OCI-LY3 (cell line): ENCODE measurements at regions not wholly inside any gene's neighbourhood (a gene's known extent, or its start where the extent isn't known, plus 50 kb on each side); places are given as distances from the start of the nearest gene placed in this dataset.

Experiments
- H2AFZ ChIP-seq: fragments of 200-600, 300-600 bp; shearing (Covaris generic); 2 replicates; pipeline ENCODE4 v1.6.0; 2014; ENCODE audit warnings: antibody characterized with exemption, low read depth, low read length
- H3K27ac ChIP-seq: fragments of 200-600, 300-600 bp; sonication (generic); 2 replicates; pipeline ENCODE4 v1.5.1; 2014; ENCODE audit warnings: mild to moderate bottlenecking, low read length, moderate library complexity, mixed read lengths
- H3K27me3 ChIP-seq: fragments of 200-600, 300-600 bp; sonication (generic); 2 replicates; pipeline ENCODE4 v1.6.1; 2014; ENCODE audit warnings: low read depth, low read length, mixed read lengths
- H3K36me3 ChIP-seq: fragments of 200-600, 300-600 bp; sonication (generic); replicated peaks from 2 replicates; pipeline ENCODE3; 2014; ENCODE audit warnings: low read depth, low read length, mixed read lengths
- H3K4me1 ChIP-seq: fragments of 300-600, 200-600 bp; sonication (generic); 2 replicates; pipeline ENCODE4 v1.6.1; 2014; ENCODE audit warnings: low read length, mixed read lengths
- H3K4me2 ChIP-seq: fragments of 200-600, 300-600 bp; sonication (generic); 2 replicates; pipeline ENCODE4 v1.6.1; 2014; ENCODE audit warnings: low read length, mixed read lengths
- H3K4me3 ChIP-seq: fragments of 300-600, 200-600 bp; sonication (generic); 2 replicates; pipeline ENCODE4 v1.5.1; 2014; ENCODE audit warnings: antibody characterized with exemption, mild to moderate bottlenecking, low read length, moderate library complexity
- H3K79me2 ChIP-seq: fragments of 300-600, 200-600 bp; shearing (Covaris generic); 2 replicates; pipeline ENCODE4 v1.6.1; 2014; ENCODE audit warnings: mild to moderate bottlenecking, low read length, mixed read lengths
- H3K9ac ChIP-seq: fragments of 300-600, 200-600 bp; shearing (Covaris generic); 2 replicates; pipeline ENCODE4 v1.6.0; 2014; ENCODE audit warnings: mild to moderate bottlenecking, low read length, moderate library complexity
- H3K9me3 ChIP-seq: fragments of 200-600, 300-600 bp; shearing (Covaris generic); 2 replicates; pipeline ENCODE4 v1.6.1; 2014; ENCODE audit warnings: low read length, mixed read lengths; ENCODE audit not compliant: insufficient read depth
- H4K20me1 ChIP-seq: fragments of 200-600, 300-600 bp; sonication (generic); 2 replicates; pipeline ENCODE4 v1.6.1; 2016; ENCODE audit warnings: low read length, mixed read lengths; ENCODE audit not compliant: insufficient read depth
- EZH2phosphoT487 ChIP-seq: fragments of 200-600 bp; shearing (Covaris generic); IDR thresholded peaks from 2 replicates; pipeline ENCODE4 v1.6.1; 2018; ENCODE audit warnings: antibody characterized with exemption, mixed run types, low read depth
- TF ChIP-seq, protein P1 (sequence below): fragments of 200-600, 300-600 bp; sonication (generic); IDR thresholded peaks from 2 replicates; pipeline ENCODE4 v1.5.1; 2014; ENCODE audit warnings: antibody characterized with exemption, low read length, low read depth

DNA sequence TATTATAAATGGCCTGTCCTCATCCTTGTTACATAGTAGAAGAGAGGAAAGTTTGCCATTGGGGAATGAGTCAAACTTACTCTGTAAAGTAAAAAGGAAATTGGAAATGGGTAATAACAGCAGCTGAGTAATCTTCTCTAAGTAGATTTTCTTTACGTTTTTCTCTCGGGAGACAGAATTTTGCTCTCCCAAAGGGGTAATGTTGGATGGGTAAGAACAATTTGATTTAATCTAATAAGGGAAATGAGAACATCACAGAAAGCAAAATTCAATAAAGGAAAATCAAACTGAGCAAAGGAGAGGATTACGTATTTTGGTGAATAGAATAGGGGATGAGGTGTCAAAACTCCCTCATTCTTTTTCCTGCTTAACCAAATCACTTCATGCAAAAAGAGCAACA, 283.1 kb upstream of the FOXG1 start:
- no peak overlapping the region for H2AFZ ChIP-seq
- no peaks in the 10 kb centered on the region for H3K36me3 ChIP-seq
- H3K4me2 ChIP-seq = no peak overlapping the region
- no peaks in the 10 kb centered on the region for H3K9me3 ChIP-seq
- H3K9ac ChIP-seq = no peak overlapping the region
- no peaks in the 10 kb centered on the region for H3K79me2 ChIP-seq
- TF ChIP-seq, protein P1, sequence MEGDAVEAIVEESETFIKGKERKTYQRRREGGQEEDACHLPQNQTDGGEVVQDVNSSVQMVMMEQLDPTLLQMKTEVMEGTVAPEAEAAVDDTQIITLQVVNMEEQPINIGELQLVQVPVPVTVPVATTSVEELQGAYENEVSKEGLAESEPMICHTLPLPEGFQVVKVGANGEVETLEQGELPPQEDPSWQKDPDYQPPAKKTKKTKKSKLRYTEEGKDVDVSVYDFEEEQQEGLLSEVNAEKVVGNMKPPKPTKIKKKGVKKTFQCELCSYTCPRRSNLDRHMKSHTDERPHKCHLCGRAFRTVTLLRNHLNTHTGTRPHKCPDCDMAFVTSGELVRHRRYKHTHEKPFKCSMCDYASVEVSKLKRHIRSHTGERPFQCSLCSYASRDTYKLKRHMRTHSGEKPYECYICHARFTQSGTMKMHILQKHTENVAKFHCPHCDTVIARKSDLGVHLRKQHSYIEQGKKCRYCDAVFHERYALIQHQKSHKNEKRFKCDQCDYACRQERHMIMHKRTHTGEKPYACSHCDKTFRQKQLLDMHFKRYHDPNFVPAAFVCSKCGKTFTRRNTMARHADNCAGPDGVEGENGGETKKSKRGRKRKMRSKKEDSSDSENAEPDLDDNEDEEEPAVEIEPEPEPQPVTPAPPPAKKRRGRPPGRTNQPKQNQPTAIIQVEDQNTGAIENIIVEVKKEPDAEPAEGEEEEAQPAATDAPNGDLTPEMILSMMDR = no peak
- no peak for TF ChIP-seq EZH2phosphoT487
- no peak overlapping the region for H3K4me3 ChIP-seq
- H4K20me1 ChIP-seq = no peaks in the 10 kb centered on the region
- no peak overlapping the region for H3K27ac ChIP-seq
- H3K4me1 ChIP-seq = no peaks in the 10 kb centered on the region
- H3K27me3 ChIP-seq = no peaks in the 10 kb centered on the region

DNA sequence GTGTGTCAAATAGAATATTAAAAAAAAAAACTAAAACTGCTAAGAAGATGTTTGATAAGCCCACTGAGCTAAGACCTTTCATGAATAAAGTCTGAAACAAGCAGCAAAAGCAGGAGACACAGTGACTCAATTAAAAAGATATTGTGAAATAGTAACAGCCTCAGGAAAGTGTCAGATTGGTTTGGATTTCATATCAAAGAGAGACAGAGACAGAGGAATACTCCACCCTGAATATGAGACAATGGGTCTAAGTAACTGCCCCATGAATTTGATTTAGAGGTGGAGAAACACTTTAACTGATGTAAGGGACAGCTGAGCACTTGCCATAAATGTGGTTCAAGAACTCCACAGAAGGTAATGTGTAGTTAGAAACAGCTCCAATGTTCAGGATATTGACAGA, 277.9 kb upstream of the FOXG1 start:
- no peaks in the 10 kb centered on the region for H3K27me3 ChIP-seq

DNA sequence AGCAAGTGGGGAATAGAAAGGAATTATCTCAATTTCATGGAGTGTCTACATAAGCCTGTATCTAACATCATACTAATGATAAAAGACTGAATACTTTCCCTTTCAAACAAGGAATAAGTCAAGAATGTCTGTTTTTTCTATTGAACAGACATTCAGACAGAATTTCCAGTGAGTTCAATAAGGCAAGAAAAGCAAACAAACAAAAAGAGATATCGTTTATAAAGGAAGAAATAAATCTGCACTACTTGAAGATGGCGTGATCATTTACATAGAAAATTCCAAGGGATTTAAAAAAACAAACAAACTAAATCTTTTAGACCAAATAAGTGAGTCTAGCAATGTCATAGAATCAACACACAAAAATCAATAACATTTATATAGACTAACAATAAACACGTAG, 273.1 kb upstream of the FOXG1 start:
- Histone ChIP-seq H3K4me1 (no peaks in the 10 kb centered on the region), H3K27me3 (no peaks in the 10 kb centered on the region), H3K27ac (no peak overlapping the region), H3K79me2 (no peaks in the 10 kb centered on the region), H3K9ac (no peak overlapping the region), H3K36me3 (no peaks in the 10 kb centered on the region), H3K4me3 (no peak overlapping the region), H3K9me3 (no peaks in the 10 kb centered on the region), H2AFZ (no peak overlapping the region), H4K20me1 (no peaks in the 10 kb centered on the region), H3K4me2 (no peak overlapping the region)
- TF ChIP-seq, protein P1 = no peak
- no peak for TF ChIP-seq EZH2phosphoT487

More for the DNA sequence above, 277.9 kb upstream of the FOXG1 start:
- Histone ChIP-seq H3K27ac (no peak overlapping the region), H3K4me2 (no peak overlapping the region), H3K4me3 (no peak overlapping the region), H3K9ac (no peak overlapping the region), H2AFZ (no peak overlapping the region), H4K20me1 (no peaks in the 10 kb centered on the region), H3K4me1 (no peaks in the 10 kb centered on the region), H3K9me3 (no peaks in the 10 kb centered on the region), H3K79me2 (no peaks in the 10 kb centered on the region), H3K36me3 (no peaks in the 10 kb centered on the region)
- TF ChIP-seq, protein P1 = no peak
- TF ChIP-seq EZH2phosphoT487 = no peak

DNA sequence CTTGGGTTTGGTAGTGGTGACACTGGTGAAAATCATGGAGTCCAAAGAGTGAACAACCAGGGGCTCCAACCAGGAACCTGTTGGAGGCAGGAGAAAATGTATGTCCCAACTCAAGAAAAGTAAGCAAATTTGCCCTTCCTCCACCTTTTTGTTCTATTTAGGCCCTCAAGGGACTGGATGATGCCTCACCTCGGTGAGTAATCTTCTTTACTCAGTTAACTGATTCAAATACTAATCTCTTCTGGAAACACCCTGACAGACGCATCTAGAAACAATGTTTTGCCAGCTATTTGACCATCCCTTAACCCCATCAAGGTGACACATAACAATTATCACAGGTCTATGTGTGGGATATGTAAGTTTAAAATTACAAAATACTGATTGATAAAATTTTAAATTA, 272.4 kb upstream of the FOXG1 start:
- H4K20me1 ChIP-seq = no peaks in the 10 kb centered on the region

More for the DNA sequence above, 272.4 kb upstream of the FOXG1 start:
- H3K4me2 ChIP-seq = no peak overlapping the region
- H3K27ac ChIP-seq = no peak overlapping the region
- H3K36me3 ChIP-seq = no peaks in the 10 kb centered on the region
- TF ChIP-seq, protein P1 = no peak
- no peak for TF ChIP-seq EZH2phosphoT487
- no peak overlapping the region for H3K4me3 ChIP-seq
- no peaks in the 10 kb centered on the region for H3K9me3 ChIP-seq
- no peak overlapping the region for H3K9ac ChIP-seq
- H2AFZ ChIP-seq = no peak overlapping the region
- no peaks in the 10 kb centered on the region for H3K4me1 ChIP-seq
- H3K27me3 ChIP-seq = no peaks in the 10 kb centered on the region
- H3K79me2 ChIP-seq = no peaks in the 10 kb centered on the region
